ENCODE measurements at regions not wholly inside any gene's neighbourhood (a gene's known extent, or its start where the extent isn't known, plus 50 kb on each side); places are given as distances from the start of the nearest gene placed in this dataset.

DNA sequence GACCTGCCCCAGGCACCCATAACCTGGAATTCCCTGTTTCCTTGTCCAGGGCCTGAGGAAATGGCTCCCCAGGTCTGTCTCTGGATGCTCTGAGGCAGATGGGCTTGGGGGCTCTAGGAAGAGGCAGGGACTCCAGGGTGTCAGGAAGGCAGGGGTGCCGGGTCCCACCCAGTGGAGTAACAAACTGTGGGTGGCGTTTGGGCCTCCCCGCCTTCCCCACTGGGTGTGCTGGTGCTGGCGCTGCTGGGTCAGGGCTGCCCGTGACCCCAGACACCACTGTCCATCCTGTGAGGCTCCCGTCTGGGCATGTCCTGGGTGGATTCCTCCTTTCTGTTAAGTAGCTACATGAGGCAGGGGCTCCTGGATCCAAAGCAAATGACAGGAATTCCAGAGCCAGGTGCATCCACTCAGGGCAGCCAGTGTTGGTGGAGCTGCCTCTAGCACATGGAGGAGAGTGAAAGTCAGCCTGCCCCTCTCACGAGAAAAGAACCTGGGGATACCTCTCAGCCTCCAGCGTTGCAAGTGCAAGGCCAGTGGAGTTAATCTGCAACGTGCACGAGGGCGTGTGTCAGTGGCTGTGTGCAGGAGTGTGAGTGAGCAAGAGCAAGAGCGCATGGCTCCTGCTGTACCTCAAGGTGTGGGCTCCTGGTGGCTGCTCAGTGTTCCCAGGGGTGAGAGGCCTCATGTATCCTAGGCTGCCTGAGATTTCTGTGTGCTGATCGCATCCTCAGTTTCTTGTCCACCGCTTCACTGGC, 403.1 kb downstream of the TMEM121 start:
- no peak for TF ChIP-seq YY1 (IDR thresholded peaks at IDR 0.05; ENCODE audit: insufficient read depth, insufficient read length)
- TF ChIP-seq ZNF274 (IDR thresholded peaks at IDR 0.05; ENCODE audit: low read depth, low read length) = no peak
- TF ChIP-seq SUZ12 (IDR thresholded peaks at IDR 0.05; ENCODE audit: extremely low read depth, insufficient read depth, insufficient read length) = no peak

All from NT2/D1 (cell line).